ENCODE measurements at regions not wholly inside any gene's neighbourhood (a gene's known extent, or its start where the extent isn't known, plus 50 kb on each side); places are given as distances from the start of the nearest gene placed in this dataset.

GRCh38 chr6:26199057-26199772 lies 112.0 kb downstream of the HFE start:
- peak; percentile 89 for DNase-seq (ENCODE audit: low spot score)
- ATAC-seq, result peak; percentile 51
- H3K36me3 Mint-ChIP-seq (ENCODE audit: low read depth), result peaks cover 30% of the 10 kb centered on the region

GRCh38 chr6:26199773-26200764 lies 112.8 kb downstream of the HFE start:
- Mint-ChIP-seq H3K27ac (peak overlapping the region; percentile 100), H3K27me3 (ENCODE audit: insufficient read depth, low read depth, poor library complexity) (peaks cover 43% of the 10 kb centered on the region), H3K9me3 (peaks cover 22% of the 10 kb centered on the region), H3K4me3 (peak overlapping the region; percentile 99), H3K4me1 (peaks cover 31% of the 10 kb centered on the region), H3K36me3 (ENCODE audit: low read depth) (peaks cover 26% of the 10 kb centered on the region)
- Histone ChIP-seq H4K20me1 (replicated peaks; ENCODE audit: insufficient read depth) (no peaks in the 10 kb centered on the region), H3K27me3 (ENCODE audit: insufficient read depth) (no peaks in the 10 kb centered on the region), H3K36me3 (ENCODE audit: insufficient read depth) (no peaks in the 10 kb centered on the region), H3K4me3 (peak overlapping the region; percentile 80), H3K9me2 (ENCODE audit: insufficient read depth) (no peaks in the 10 kb centered on the region), H2AFZ (no peak overlapping the region), H3K27ac (ENCODE audit: low read depth) (peak overlapping the region; percentile 99), H3F3A (replicated peaks; ENCODE audit: low read depth) (peaks cover 12% of the 10 kb centered on the region), H3K4me1 (ENCODE audit: insufficient read depth) (peaks cover 5% of the 10 kb centered on the region; the same call in 1 of the 2 replicates), H3K4me2 (peak overlapping the region; percentile 79), H3K79me2 (replicated peaks; ENCODE audit: insufficient read depth) (peaks cover 29% of the 10 kb centered on the region)
- ATAC-seq, result peak; percentile 1
- DNase-seq (ENCODE audit: low spot score), result peak; percentile 52
- TF ChIP-seq EZH2phosphoT487 (IDR thresholded peaks at IDR 0.05; ENCODE audit: unreplicated experiment) (no peak), ETS1 (IDR thresholded peaks at IDR 0.05) (no peak; the same call in 1 of the 2 replicates), ZNF331 (CRISPR knock-in tag; IDR thresholded peaks at IDR 0.05; ENCODE audit: low read depth) (no peak), NANOG (IDR thresholded peaks at IDR 0.05; ENCODE audit: borderline replicate concordance) (no peak), JUNB (IDR thresholded peaks at IDR 0.05; ENCODE audit: unreplicated experiment) (no peak), POLR2AphosphoS5 (IDR thresholded peaks at IDR 0.05; ENCODE audit: low read depth) (no peak; the same call in 1 of the 2 replicates), EZH2 (IDR thresholded peaks at IDR 0.05; ENCODE audit: low read depth, unreplicated experiment) (no peak), ZNF114 (CRISPR knock-in tag; IDR thresholded peaks at IDR 0.05) (no peak), CTCF (conservative IDR thresholded peaks at IDR 0.05; ENCODE audit: low read depth in 2 of 2) (no peak)

More at GRCh38 chr6:26199057-26199772, 112.0 kb downstream of the HFE start:
- peaks cover 29% of the 10 kb centered on the region for H3K79me2 ChIP-seq (replicated peaks; ENCODE audit: insufficient read depth)
- Mint-ChIP-seq H3K27ac (peak overlapping the region; percentile 100), H3K9me3 (peaks cover 17% of the 10 kb centered on the region; the same call in 1 of the 3 replicates), H3K27me3 (ENCODE audit: insufficient read depth, low read depth, poor library complexity) (peaks cover 43% of the 10 kb centered on the region), H3K4me3 (peak overlapping the region; percentile 99), H3K4me1 (peaks cover 39% of the 10 kb centered on the region)
- H3K27ac ChIP-seq (ENCODE audit: low read depth), result peak overlapping the region; percentile 99
- no peak overlapping the region for H2AFZ ChIP-seq
- peaks cover 6% of the 10 kb centered on the region; the same call in 1 of the 2 replicates for H3F3A ChIP-seq (replicated peaks; ENCODE audit: low read depth)
- no peaks in the 10 kb centered on the region for H3K27me3 ChIP-seq (ENCODE audit: insufficient read depth)
- H3K4me3 ChIP-seq, result peak overlapping the region; percentile 80
- TF ChIP-seq POLR2AphosphoS5 (IDR thresholded peaks at IDR 0.05; ENCODE audit: low read depth) (peak; percentile 90), NANOG (IDR thresholded peaks at IDR 0.05; ENCODE audit: borderline replicate concordance) (no peak)
- no peaks in the 10 kb centered on the region for H3K36me3 ChIP-seq (ENCODE audit: insufficient read depth)
- H3K4me2 ChIP-seq, result peak overlapping the region; percentile 80
- no peaks in the 10 kb centered on the region for H4K20me1 ChIP-seq (replicated peaks; ENCODE audit: insufficient read depth)
- H3K4me1 ChIP-seq (ENCODE audit: insufficient read depth), result peaks cover 5% of the 10 kb centered on the region; the same call in 1 of the 2 replicates
- H3K9me2 ChIP-seq (ENCODE audit: insufficient read depth), result no peaks in the 10 kb centered on the region
